SK-N-SH (cell line): ENCODE measurements at regions not wholly inside any gene's neighbourhood (a gene's known extent, or its start where the extent isn't known, plus 50 kb on each side); places are given as distances from the start of the nearest gene placed in this dataset.

Experiments used
- CTCF ChIA-PET: fragments of 300-600, 350-600 bp; formaldehyde crosslinking; extraction: SDS; loops from one replicate; lab custom pipeline; 2021; lab: Yijun Ruan, JAX
- POLR2A ChIA-PET: fragments of 350-600 bp; sonication (Branson Sonifier 250); formaldehyde crosslinking; extraction: SDS; loops from one replicate; lab custom pipeline; 2020; ENCODE audit warnings: antibody characterized with exemption, inconsistent platforms; lab: Yijun Ruan, JAX
- DNase-seq: peaks from one replicate; pipeline ENCODE4 v3.0.0; 2012
- H2AFZ ChIP-seq: fragments of 200-600 bp; sonication (generic); 2 replicates; pipeline ENCODE4 v1.8.1; 2016; ENCODE audit warnings: antibody characterized with exemption, mild to moderate bottlenecking, low read depth
- H3F3A ChIP-seq: fragments of 200-600 bp; sonication (generic); replicated peaks from 2 replicates; pipeline ENCODE3; 2016; ENCODE audit warnings: antibody characterized with exemption, mild to moderate bottlenecking; ENCODE audit not compliant: insufficient read depth
- H3K27ac ChIP-seq, 2 experiments: fragments of 200-500 bp in 1 of 2; fragments of 200-600 bp in 1 of 2; sonication (Bioruptor generic) in 1 of 2; sonication (generic), shearing (Covaris generic) in 1 of 2; 2 replicates each; pipeline versions ENCODE4 v1.5.1 to v1.6.1; 2014 to 2016; ENCODE audit warnings: low read depth in 2 of 2, inconsistent platforms in 1 of 2, low read length in 1 of 2, mild to moderate bottlenecking in 1 of 2, mixed read lengths in 1 of 2
- H3K27me3 ChIP-seq: fragments of 200-600 bp; sonication (generic), shearing (Covaris generic); 2 replicates; pipeline ENCODE4 v1.6.1; 2016; ENCODE audit warnings: mixed run types; ENCODE audit not compliant: insufficient read depth
- H3K36me3 ChIP-seq, 2 experiments: fragments of 200-500 bp in 1 of 2; fragments of 200-600 bp in 1 of 2; sonication (Bioruptor generic) in 1 of 2; sonication (generic) in 1 of 2; replicated peaks in 1 of 2; 2 replicates each; pipeline versions ENCODE3 to v1.5.1; 2014 to 2016; ENCODE audit warnings: low read length in 1 of 2, mild to moderate bottlenecking in 1 of 2; ENCODE audit not compliant: insufficient read depth in 2 of 2, control insufficient read depth in 1 of 2
- H3K4me1 ChIP-seq, 2 experiments: fragments of 200-500 bp in 1 of 2; fragments of 200-600 bp in 1 of 2; sonication (Bioruptor generic) in 1 of 2; sonication (generic), shearing (Covaris generic) in 1 of 2; 2 replicates each; pipeline versions ENCODE4 v1.5.1 to v1.6.1; 2014 to 2016; ENCODE audit warnings: low read depth in 1 of 2, low read length in 1 of 2, mixed run types in 1 of 2; ENCODE audit not compliant: insufficient read depth in 2 of 2, control insufficient read depth in 1 of 2
- H3K4me2 ChIP-seq: fragments of 200-600 bp; sonication (generic), shearing (Covaris generic); 2 replicates; pipeline ENCODE4 v1.6.1; 2017; ENCODE audit warnings: mixed run types
- H3K4me3 ChIP-seq, 2 experiments: fragments of 200-500 bp in 1 of 2; fragments of 200-600 bp in 1 of 2; sonication (Bioruptor generic) in 1 of 2; sonication (generic), shearing (Covaris generic) in 1 of 2; 2 replicates each; pipeline versions ENCODE4 v1.5.1 to v1.8.1; 2014 to 2016; ENCODE audit warnings: low read depth in 2 of 2, inconsistent platforms in 1 of 2, low read length in 1 of 2, mild to moderate bottlenecking in 1 of 2, mixed read lengths in 1 of 2, moderate library complexity in 1 of 2
- H3K79me2 ChIP-seq: fragments of 200-600 bp; sonication (generic); 2 replicates; pipeline ENCODE4 v1.8.1; 2017; ENCODE audit warnings: mild to moderate bottlenecking; ENCODE audit not compliant: insufficient read depth
- H3K9ac ChIP-seq: fragments of 200-600 bp; sonication (generic); 2 replicates; pipeline ENCODE4 v1.6.1; 2017; ENCODE audit warnings: mixed run types
- H3K9me2 ChIP-seq: fragments of 200-600 bp; sonication (generic); 2 replicates; pipeline ENCODE4 v1.6.1; 2017; ENCODE audit warnings: mixed run types
- H3K9me3 ChIP-seq: fragments of 200-600 bp; sonication (generic); 2 replicates; pipeline ENCODE4 v1.6.1; 2017; ENCODE audit warnings: mixed run types, mild to moderate bottlenecking, moderate library complexity
- H4K20me1 ChIP-seq: fragments of 200-600 bp; sonication (generic); 2 replicates; pipeline ENCODE4 v1.6.1; 2017; ENCODE audit warnings: mild to moderate bottlenecking, mixed run types; ENCODE audit not compliant: insufficient read depth
- CTCF ChIP-seq: fragments of 200-600 bp; sonication (generic); IDR thresholded peaks from 2 replicates; pipeline ENCODE4 v1.6.1; 2017; ENCODE audit warnings: antibody characterized with exemption, mild to moderate bottlenecking, moderate library complexity
- ELF1 ChIP-seq: IDR thresholded peaks from 2 replicates; pipeline ENCODE4 v1.4.0; 2012
- EP300 ChIP-seq, 2 experiments: IDR thresholded peaks; 2 replicates each; pipeline versions ENCODE4 v1.4.0 to v1.6.1; 2012; ENCODE audit warnings: borderline replicate concordance in 1 of 2, low read depth in 1 of 2, low read length in 1 of 2
- FOSL2 ChIP-seq: IDR thresholded peaks from 2 replicates; pipeline ENCODE4 v1.4.0; 2012; ENCODE audit warnings: low read depth, mild to moderate bottlenecking, moderate library complexity, borderline replicate concordance
- NRF1 ChIP-seq: IDR thresholded peaks from 2 replicates; pipeline ENCODE4 v1.6.1; 2012; ENCODE audit warnings: low read depth, mild to moderate bottlenecking, low read length
- PBX3 ChIP-seq: IDR thresholded peaks from 2 replicates; pipeline ENCODE4; 2012
- POLR2AphosphoS5 ChIP-seq: IDR thresholded peaks from 2 replicates; pipeline ENCODE4 v1.6.1; 2012; ENCODE audit warnings: low read depth, low read length
- RAD21 ChIP-seq: IDR thresholded peaks from 2 replicates; pipeline ENCODE4 v1.6.1; 2012; ENCODE audit warnings: mild to moderate bottlenecking, low read length
- RCOR1 ChIP-seq: fragments of 150-350 bp; IDR thresholded peaks from 2 replicates; pipeline ENCODE4 v1.6.1; 2017; ENCODE audit warnings: antibody characterized with exemption, low read length
- TAF1 ChIP-seq: IDR thresholded peaks from 2 replicates; pipeline ENCODE4 v1.6.1; 2012; ENCODE audit warnings: low read depth, mild to moderate bottlenecking, low read length, moderate library complexity, borderline replicate concordance
- TCF12 ChIP-seq: IDR thresholded peaks from 2 replicates; pipeline ENCODE4 v1.4.0; 2012
- TEAD4 ChIP-seq: IDR thresholded peaks from 2 replicates; pipeline ENCODE4 v1.4.0; 2012; ENCODE audit warnings: mild to moderate bottlenecking, borderline replicate concordance; ENCODE audit not compliant: insufficient read depth
- ZBTB33 ChIP-seq: IDR thresholded peaks from 2 replicates; pipeline ENCODE4 v1.4.0; 2012; ENCODE audit warnings: low read depth, borderline replicate concordance
- WGBS: methylation state at CpG from one replicate; pipeline ENCODE4 v1.1.6; 2017; ENCODE audit warnings: low lambda C conversion rate; 5-methylcytosine and 5-hydroxymethylcytosine counted together
- TF ChIP-seq, protein P1 (sequence below): IDR thresholded peaks from 2 replicates; pipeline ENCODE4 v1.6.1; 2012; ENCODE audit warnings: mild to moderate bottlenecking, low read depth, low read length, moderate library complexity
- TF ChIP-seq, protein P2 (sequence below): fragments of 150-350 bp; IDR thresholded peaks from 2 replicates; pipeline ENCODE4 v1.6.1; 2017; ENCODE audit warnings: antibody characterized with exemption, low read length, low read depth, borderline replicate concordance
- TF ChIP-seq, protein P3 (sequence below): IDR thresholded peaks from 2 replicates; pipeline ENCODE4 v1.4.0; 2012; ENCODE audit warnings: low read depth, borderline replicate concordance

- no peak overlapping the region for H3K4me2 ChIP-seq
- WGBS: 92% methylated on average over 4 of the region's 4 CpGs
- H4K20me1 ChIP-seq: no peaks in the 10 kb centered on the region
- no peak for DNase-seq
- H3K27ac ChIP-seq: no peak overlapping the region
- CTCF ChIA-PET: no interaction called here
- H3K4me1 ChIP-seq: no peaks in the 10 kb centered on the region
- TF ChIP-seq, protein P1, sequence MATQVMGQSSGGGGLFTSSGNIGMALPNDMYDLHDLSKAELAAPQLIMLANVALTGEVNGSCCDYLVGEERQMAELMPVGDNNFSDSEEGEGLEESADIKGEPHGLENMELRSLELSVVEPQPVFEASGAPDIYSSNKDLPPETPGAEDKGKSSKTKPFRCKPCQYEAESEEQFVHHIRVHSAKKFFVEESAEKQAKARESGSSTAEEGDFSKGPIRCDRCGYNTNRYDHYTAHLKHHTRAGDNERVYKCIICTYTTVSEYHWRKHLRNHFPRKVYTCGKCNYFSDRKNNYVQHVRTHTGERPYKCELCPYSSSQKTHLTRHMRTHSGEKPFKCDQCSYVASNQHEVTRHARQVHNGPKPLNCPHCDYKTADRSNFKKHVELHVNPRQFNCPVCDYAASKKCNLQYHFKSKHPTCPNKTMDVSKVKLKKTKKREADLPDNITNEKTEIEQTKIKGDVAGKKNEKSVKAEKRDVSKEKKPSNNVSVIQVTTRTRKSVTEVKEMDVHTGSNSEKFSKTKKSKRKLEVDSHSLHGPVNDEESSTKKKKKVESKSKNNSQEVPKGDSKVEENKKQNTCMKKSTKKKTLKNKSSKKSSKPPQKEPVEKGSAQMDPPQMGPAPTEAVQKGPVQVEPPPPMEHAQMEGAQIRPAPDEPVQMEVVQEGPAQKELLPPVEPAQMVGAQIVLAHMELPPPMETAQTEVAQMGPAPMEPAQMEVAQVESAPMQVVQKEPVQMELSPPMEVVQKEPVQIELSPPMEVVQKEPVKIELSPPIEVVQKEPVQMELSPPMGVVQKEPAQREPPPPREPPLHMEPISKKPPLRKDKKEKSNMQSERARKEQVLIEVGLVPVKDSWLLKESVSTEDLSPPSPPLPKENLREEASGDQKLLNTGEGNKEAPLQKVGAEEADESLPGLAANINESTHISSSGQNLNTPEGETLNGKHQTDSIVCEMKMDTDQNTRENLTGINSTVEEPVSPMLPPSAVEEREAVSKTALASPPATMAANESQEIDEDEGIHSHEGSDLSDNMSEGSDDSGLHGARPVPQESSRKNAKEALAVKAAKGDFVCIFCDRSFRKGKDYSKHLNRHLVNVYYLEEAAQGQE: no peak
- TF ChIP-seq FOSL2: no peak
- TF ChIP-seq NRF1: no peak
- no peaks in the 10 kb centered on the region for H3K79me2 ChIP-seq
- H3K9me3 ChIP-seq: no peaks in the 10 kb centered on the region
- H3F3A ChIP-seq: no peaks in the 10 kb centered on the region
- H3K9me2 ChIP-seq: no peaks in the 10 kb centered on the region
- H3K9ac ChIP-seq: no peak overlapping the region
- no peak overlapping the region for H3K4me3 ChIP-seq
- POLR2A ChIA-PET: no interaction called here
- no peaks in the 10 kb centered on the region for H3K36me3 ChIP-seq
- no peaks in the 10 kb centered on the region for H3K27me3 ChIP-seq
- H2AFZ ChIP-seq: no peak overlapping the region
Observed at GRCh38 chr2:146003337-146003736, 1483.4 kb upstream of the ZEB2 start.

DNA sequence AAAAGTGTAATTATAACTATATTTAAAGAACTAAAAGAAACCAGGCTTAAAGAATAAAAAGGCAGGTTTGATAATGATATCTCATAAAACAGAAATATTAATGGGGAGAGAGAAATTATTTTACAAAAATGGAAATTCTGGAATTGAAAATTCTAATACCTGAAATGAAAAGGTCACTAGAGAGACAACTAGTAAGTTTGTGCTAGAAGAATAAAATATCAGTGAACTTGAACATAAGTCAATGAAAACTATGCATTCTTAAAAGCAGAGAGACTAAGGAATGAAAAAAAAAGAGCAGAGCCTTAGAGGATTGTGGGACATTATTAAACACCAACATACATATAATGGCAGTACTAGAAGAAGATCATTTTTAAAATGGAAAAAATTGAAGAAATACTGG is 1475.0 kb upstream of the ZEB2 start:
- no peak for TF ChIP-seq RCOR1
- TF ChIP-seq, protein P2, sequence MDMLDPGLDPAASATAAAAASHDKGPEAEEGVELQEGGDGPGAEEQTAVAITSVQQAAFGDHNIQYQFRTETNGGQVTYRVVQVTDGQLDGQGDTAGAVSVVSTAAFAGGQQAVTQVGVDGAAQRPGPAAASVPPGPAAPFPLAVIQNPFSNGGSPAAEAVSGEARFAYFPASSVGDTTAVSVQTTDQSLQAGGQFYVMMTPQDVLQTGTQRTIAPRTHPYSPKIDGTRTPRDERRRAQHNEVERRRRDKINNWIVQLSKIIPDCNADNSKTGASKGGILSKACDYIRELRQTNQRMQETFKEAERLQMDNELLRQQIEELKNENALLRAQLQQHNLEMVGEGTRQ: no peak
- TF ChIP-seq POLR2AphosphoS5: no peak
- no peak for TF ChIP-seq ZBTB33
- no peak for TF ChIP-seq EP300 (IDR thresholded peaks at IDR 0.05; ENCODE audit: borderline replicate concordance in 1 of 2, low read depth in 1 of 2, low read length in 1 of 2)
- TF ChIP-seq PBX3: no peak
- TF ChIP-seq, protein P3, sequence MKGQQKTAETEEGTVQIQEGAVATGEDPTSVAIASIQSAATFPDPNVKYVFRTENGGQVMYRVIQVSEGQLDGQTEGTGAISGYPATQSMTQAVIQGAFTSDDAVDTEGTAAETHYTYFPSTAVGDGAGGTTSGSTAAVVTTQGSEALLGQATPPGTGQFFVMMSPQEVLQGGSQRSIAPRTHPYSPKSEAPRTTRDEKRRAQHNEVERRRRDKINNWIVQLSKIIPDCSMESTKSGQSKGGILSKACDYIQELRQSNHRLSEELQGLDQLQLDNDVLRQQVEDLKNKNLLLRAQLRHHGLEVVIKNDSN: no peak
- no peak for TF ChIP-seq RAD21
- no peak for TF ChIP-seq TEAD4
- TF ChIP-seq CTCF: no peak
- no peak for TF ChIP-seq ELF1
- TF ChIP-seq NRF1: no peak
- TF ChIP-seq TCF12: no peak
- TF ChIP-seq TAF1: no peak
- no peak for TF ChIP-seq FOSL2
- no peaks in the 10 kb centered on the region for H3K4me1 ChIP-seq
- POLR2A ChIA-PET: no interaction called here

More for the DNA sequence above, 1475.0 kb upstream of the ZEB2 start:
- no peak overlapping the region for H3K4me2 ChIP-seq
- CTCF ChIA-PET: no interaction called here
- no peaks in the 10 kb centered on the region for H3K27me3 ChIP-seq
- H4K20me1 ChIP-seq: no peaks in the 10 kb centered on the region
- peaks cover 0 to 10% of the 10 kb centered on the region in 2 experiments for H3K36me3 ChIP-seq
- H3K4me3 ChIP-seq: no peak overlapping the region
- H3K9me2 ChIP-seq: no peaks in the 10 kb centered on the region
- H3K27ac ChIP-seq: no peak overlapping the region
- H2AFZ ChIP-seq: no peak overlapping the region
- no peaks in the 10 kb centered on the region for H3K79me2 ChIP-seq
- H3F3A ChIP-seq: peaks cover under 1% of the 10 kb centered on the region
- no peak overlapping the region for H3K9ac ChIP-seq
- DNase-seq: no peak
- H3K9me3 ChIP-seq: peaks cover 21% of the 10 kb centered on the region
